Heart left ventricle (tissue), 13 donors: ENCODE measurements at regions not wholly inside any gene's neighbourhood (a gene's known extent, or its start where the extent isn't known, plus 50 kb on each side); places are given as distances from the start of the nearest gene placed in this dataset.

Experiments
- CTCF ChIP-seq, 12 donors: fragments of 200-600 bp; sonication (generic) in 4 of 12; IDR thresholded peaks; one replicate each; pipeline versions ENCODE4 v1.5.0 to v1.8.0; 2018 to 2022; ENCODE audit warnings: antibody characterized with exemption in 12 of 12, mild to moderate bottlenecking in 5 of 12
- POLR2A ChIP-seq, 2 donors: fragments of 450-650 bp; IDR thresholded peaks; one replicate each; pipeline ENCODE4 v1.6.1; 2017; ENCODE audit warnings: antibody characterized with exemption in 2 of 2, mild to moderate bottlenecking in 2 of 2, moderate library complexity in 2 of 2
- donor health status: ischemic (EF 13 %, LVEDD 7.1; RV severe dilation, severe dysfunction).
- donor health status: DM: no; HTN: yes; CAD: no.
- donor health status: DM: no; HTN: no; CAD: no.
- donor health status: ischemic (EF 25% LVEDD 6.9; RV normal size, moderate dysfunction).
- donor health status: ischemic (EF 25% LVEDD 5.7; RV mildly dilated, moderate dysfunction).
- donor health status: ischemic (EF 35%, LVEDD 5.7; RV mildly dilated, moderate dysfunction).
- donor health status: nonischemic (EF 11% LVEDD 7.7; RV severe dilation, severe dysfunction).
- donor health status: DM: yes; HTN: yes; CAD: no.
- donor health status: PGD.
- donor health status: ischemic (EF 29% LVEDD 5.4; RV normal size, mild dysfunction).
- donor health status: nonischemic (EF 23%, LVEDD 6.1; RV moderate dilation, normal function).

DNA sequence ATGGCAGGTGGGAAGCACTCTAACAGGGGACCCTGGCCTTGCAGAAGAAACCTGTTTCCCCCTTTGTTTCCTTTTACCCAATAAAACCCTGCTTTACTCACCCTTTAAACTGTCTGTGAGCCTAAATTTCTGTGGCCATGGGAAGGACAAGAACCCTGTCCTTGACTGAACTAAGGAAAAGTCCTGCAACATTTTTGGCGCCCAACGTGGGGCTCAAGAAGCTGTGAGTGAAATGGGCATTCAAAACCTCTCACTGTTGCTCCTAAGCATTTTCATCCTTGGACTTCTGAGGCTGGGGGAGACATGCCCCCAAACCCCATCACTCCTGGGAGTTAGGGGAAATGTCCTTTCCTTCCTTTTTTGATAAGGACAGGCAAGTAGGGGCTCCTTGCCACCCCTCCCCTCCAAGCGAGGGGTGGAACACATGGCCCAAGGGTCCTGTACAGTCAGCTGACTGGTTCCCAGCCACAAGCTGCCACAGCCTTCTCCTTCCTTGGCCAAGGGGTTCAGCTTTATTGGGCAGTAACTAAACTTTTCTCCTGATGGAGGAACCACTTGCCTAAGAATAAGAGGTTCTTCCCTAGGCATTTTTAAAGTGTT, 381.6 kb downstream of the KLF5 start:
- no peak for TF ChIP-seq CTCF (IDR thresholded peaks at IDR 0.05)
- TF ChIP-seq POLR2A (IDR thresholded peaks at IDR 0.05), result no peak
